HEK293T (cell line): ENCODE measurements at regions not wholly inside any gene's neighbourhood (a gene's known extent, or its start where the extent isn't known, plus 50 kb on each side); places are given as distances from the start of the nearest gene placed in this dataset.

Source experiments
- ARNT ChIP-seq: fragments of 450-650 bp; IDR thresholded peaks from 2 replicates; pipeline ENCODE4 v1.6.1; 2017; ENCODE audit warnings: mild to moderate bottlenecking
- BHLHE40 ChIP-seq: fragments of 450-650 bp; IDR thresholded peaks from 2 replicates; pipeline ENCODE4 v1.6.1; 2016; ENCODE audit warnings: mild to moderate bottlenecking, moderate library complexity, borderline replicate concordance
- CTBP1 ChIP-seq: fragments of 450-650 bp; IDR thresholded peaks from 2 replicates; pipeline ENCODE4 v1.6.1; 2016; ENCODE audit warnings: borderline replicate concordance
- ELF4 ChIP-seq: fragments of 450-650 bp; IDR thresholded peaks from 2 replicates; pipeline ENCODE4 v1.6.1; 2017; ENCODE audit warnings: antibody characterized with exemption
- FOXA1 ChIP-seq: fragments of 450-650 bp; IDR thresholded peaks from 2 replicates; pipeline ENCODE4 v1.6.1; 2016; ENCODE audit warnings: mild to moderate bottlenecking
- FOXK2 ChIP-seq: fragments of 450-650 bp; IDR thresholded peaks from 2 replicates; pipeline ENCODE4 v1.6.1; 2016; ENCODE audit warnings: mild to moderate bottlenecking
- FOXM1 ChIP-seq: fragments of 450-650 bp; IDR thresholded peaks from 2 replicates; pipeline ENCODE4 v1.6.1; 2017; ENCODE audit warnings: mild to moderate bottlenecking, borderline replicate concordance
- SP1 ChIP-seq: fragments of 450-650 bp; IDR thresholded peaks from 2 replicates; pipeline ENCODE4 v1.6.1; 2017
- ZNF384 ChIP-seq: fragments of 450-650 bp; IDR thresholded peaks from 2 replicates; pipeline ENCODE4 v1.6.1; 2016

DNA sequence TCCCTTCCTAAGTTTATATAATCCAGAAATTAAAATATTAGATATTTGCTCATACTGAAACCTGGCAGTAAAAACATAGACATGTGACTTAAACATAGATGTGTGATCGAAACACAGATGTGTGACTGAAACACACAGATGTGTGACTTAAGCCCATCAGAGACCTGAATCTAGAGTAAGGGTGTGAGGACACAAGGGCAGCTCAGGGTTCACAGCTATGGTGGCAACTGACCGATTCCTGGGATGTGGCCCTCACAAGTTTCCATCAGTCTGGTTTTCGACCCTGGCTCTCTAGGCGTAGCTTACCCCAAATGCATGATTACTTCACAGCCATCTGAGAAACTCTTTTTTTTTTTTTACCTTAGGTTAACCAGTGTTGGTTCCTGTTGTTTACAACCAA lies 137.0 kb downstream of the NRN1 start:
- no peak for TF ChIP-seq ZNF384
- no peak for TF ChIP-seq BHLHE40
- TF ChIP-seq FOXK2 = no peak
- TF ChIP-seq SP1 = no peak
- TF ChIP-seq FOXM1 = no peak
- TF ChIP-seq ARNT = no peak
- TF ChIP-seq CTBP1 = no peak
- no peak for TF ChIP-seq FOXA1
- no peak for TF ChIP-seq ELF4
